ENCODE measurements at regions not wholly inside any gene's neighbourhood (a gene's known extent, or its start where the extent isn't known, plus 50 kb on each side); places are given as distances from the start of the nearest gene placed in this dataset.

DNA sequence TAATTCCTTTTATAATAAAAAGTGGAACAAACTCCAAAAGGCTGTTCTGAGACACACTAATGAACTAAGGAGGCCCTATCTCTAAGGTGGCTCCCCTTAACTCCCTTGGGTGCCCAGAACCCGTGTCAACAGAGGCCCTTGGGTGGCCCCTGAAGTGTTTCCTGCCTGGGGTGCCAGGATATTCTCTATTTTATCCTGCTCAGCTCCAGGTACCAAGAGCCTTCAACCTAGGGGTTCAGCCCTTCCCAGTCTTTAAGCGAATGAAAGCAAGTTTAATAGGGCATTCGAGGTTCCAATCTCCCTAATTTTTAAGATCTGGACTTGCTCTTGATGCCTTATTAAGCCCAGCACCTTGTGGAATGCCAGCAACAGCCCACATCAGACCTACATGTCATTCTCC, 64.4 kb upstream of the MYO3A start:
- no peak for TF ChIP-seq CTCF (IDR thresholded peaks at IDR 0.05)
- TF ChIP-seq POLR2A (IDR thresholded peaks at IDR 0.05), result no peak
